K562 (cell line): ENCODE measurements at regions not wholly inside any gene's neighbourhood (a gene's known extent, or its start where the extent isn't known, plus 50 kb on each side); places are given as distances from the start of the nearest gene placed in this dataset.

Experiments used
- CTCF ChIP-seq, 3 experiments: IDR thresholded peaks in 2 of 3; conservative IDR thresholded peaks in 1 of 3; 2 replicates each; pipeline ENCODE4 v1.5.1; 2011 to 2012; ENCODE audit warnings: low read length in 3 of 3, mild to moderate bottlenecking in 3 of 3, control low read depth in 2 of 3, improper control_type of control experiment in 1 of 3, inconsistent platforms in 1 of 3, low read depth in 1 of 3, mixed read lengths in 1 of 3, moderate library complexity in 1 of 3; ENCODE audit not compliant: insufficient read depth in 2 of 3
- HDAC2 ChIP-seq: fragments of 450-650 bp; IDR thresholded peaks from 2 replicates; pipeline ENCODE4 v1.6.1; 2016; ENCODE audit warnings: mild to moderate bottlenecking
- IRF9 ChIP-seq: fragments of 450-650 bp; IDR thresholded peaks from 2 replicates; pipeline ENCODE4 v1.6.1; 2016; ENCODE audit warnings: missing biosample characterization, missing genetic modification characterization
- MAX ChIP-seq: sonication (generic); formaldehyde crosslinking; IDR thresholded peaks from 2 replicates; pipeline ENCODE4 v1.9.0; 2022; ENCODE audit warnings: mild to moderate bottlenecking, missing genetic modification reagents
- NRF1 ChIP-seq, 2 experiments: fragments of 450-650 bp; IDR thresholded peaks in 1 of 2; conservative IDR thresholded peaks in 1 of 2; 2 replicates each; pipeline ENCODE4 v1.6.1; 2014; ENCODE audit warnings: mild to moderate bottlenecking in 2 of 2
- PHF8 ChIP-seq: fragments of 200-600 bp; sonication (generic); IDR thresholded peaks from 2 replicates; pipeline ENCODE4 v1.6.1; 2012; ENCODE audit warnings: mixed run types, mild to moderate bottlenecking, inconsistent platforms, low read length, moderate library complexity, borderline replicate concordance
- POLR2A ChIP-seq: fragments of 450-650 bp; conservative IDR thresholded peaks from 2 replicates; pipeline ENCODE4 v1.6.1; 2016
- RAD51 ChIP-seq: fragments of 450-650 bp; IDR thresholded peaks from 2 replicates; pipeline ENCODE4 v1.7.1; 2016; ENCODE audit warnings: low read depth, mild to moderate bottlenecking, borderline replicate concordance
- RCOR1 ChIP-seq, 2 experiments: IDR thresholded peaks; 2 replicates each; pipeline ENCODE4 v1.6.1; 2012; ENCODE audit warnings: low read depth in 2 of 2, low read length in 2 of 2, borderline replicate concordance in 1 of 2, improper control_type of control experiment in 1 of 2
- SP1 ChIP-seq: sonication (generic); formaldehyde crosslinking; IDR thresholded peaks from 2 replicates; pipeline ENCODE4 v1.8.1; 2022; ENCODE audit warnings: mild to moderate bottlenecking, missing genetic modification reagents
- SPI1 ChIP-seq: IDR thresholded peaks from 2 replicates; pipeline ENCODE4 v1.6.1; 2011; ENCODE audit warnings: low read depth, low read length, control low read depth, borderline replicate concordance
- STAG1 ChIP-seq: sonication (generic); formaldehyde crosslinking; IDR thresholded peaks from 2 replicates; pipeline ENCODE4 v1.5.0; 2020; ENCODE audit warnings: missing genetic modification reagents, borderline replicate concordance
- TRIM28 ChIP-seq: fragments of 450-650 bp; IDR thresholded peaks from 2 replicates; pipeline ENCODE4 v1.6.1; 2017
- YY1 ChIP-seq, 3 experiments: IDR thresholded peaks; 2 replicates each; pipeline ENCODE4 v1.6.1; 2011; ENCODE audit warnings: low read length in 2 of 3, mild to moderate bottlenecking in 2 of 3, moderate library complexity in 2 of 3, borderline replicate concordance in 1 of 3, control low read depth in 1 of 3, low read depth in 1 of 3; ENCODE audit not compliant: insufficient read depth in 3 of 3, insufficient replicate concordance in 2 of 3, control insufficient read depth in 1 of 3, insufficient read length in 1 of 3; ENCODE audit errors: extremely low read depth in 1 of 3

GRCh38 chr4:67375291-67375690 is 170.0 kb downstream of the CENPC start:
- no peak for TF ChIP-seq RCOR1 (IDR thresholded peaks at IDR 0.05; ENCODE audit: borderline replicate concordance in 1 of 2, low read depth in 2 of 2, low read length in 2 of 2)
- TF ChIP-seq SP1 (CRISPR knock-in tag) = no peak
- no peak for TF ChIP-seq IRF9 (tag)
- TF ChIP-seq POLR2A = no peak
- no peak for TF ChIP-seq HDAC2
- TF ChIP-seq RAD51 = no peak
- no peak for TF ChIP-seq STAG1 (CRISPR knock-in tag)
- no peak for TF ChIP-seq TRIM28
- no peak for TF ChIP-seq NRF1 (conservative IDR thresholded peaks at IDR 0.05 in 1 of 2, IDR thresholded peaks at IDR 0.05 in 1 of 2)
- no peak for TF ChIP-seq SPI1
- TF ChIP-seq PHF8 = no peak
- TF ChIP-seq CTCF (IDR thresholded peaks at IDR 0.05 in 2 of 3, conservative IDR thresholded peaks at IDR 0.05 in 1 of 3; ENCODE audit: insufficient read depth in 2 of 3, low read depth in 1 of 3, low read length in 3 of 3) = no peak
- no peak for TF ChIP-seq MAX (CRISPR knock-in tag)
- no peak for TF ChIP-seq YY1 (IDR thresholded peaks at IDR 0.05; ENCODE audit: borderline replicate concordance in 1 of 3, control insufficient read depth in 1 of 3, extremely low read depth in 1 of 3, insufficient read depth in 3 of 3, insufficient read length in 1 of 3, insufficient replicate concordance in 2 of 3, low read depth in 1 of 3, low read length in 2 of 3)
